ENCODE measurements at regions not wholly inside any gene's neighbourhood (a gene's known extent, or its start where the extent isn't known, plus 50 kb on each side); places are given as distances from the start of the nearest gene placed in this dataset.

DNA sequence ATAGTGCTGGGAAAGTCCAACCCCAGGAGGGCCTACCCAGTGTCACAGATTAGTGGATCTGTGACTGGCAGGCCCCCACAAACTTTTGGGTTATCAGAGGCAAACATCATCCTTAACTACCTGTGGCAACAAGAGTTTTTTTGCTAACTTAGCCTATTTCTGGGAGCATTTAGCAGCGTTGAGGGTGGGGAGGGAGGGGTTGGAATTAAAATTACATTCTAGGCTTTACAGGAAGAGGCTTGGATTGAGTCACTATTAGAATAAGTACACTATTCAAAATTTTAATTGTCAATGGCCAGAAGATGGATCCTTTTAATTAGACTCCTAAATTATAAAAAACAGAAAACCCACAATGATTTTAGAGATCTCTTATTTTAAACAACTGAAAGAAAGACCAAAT is 267.9 kb upstream of the NPSR1 start (continued):
- TF ChIP-seq, protein P1, sequence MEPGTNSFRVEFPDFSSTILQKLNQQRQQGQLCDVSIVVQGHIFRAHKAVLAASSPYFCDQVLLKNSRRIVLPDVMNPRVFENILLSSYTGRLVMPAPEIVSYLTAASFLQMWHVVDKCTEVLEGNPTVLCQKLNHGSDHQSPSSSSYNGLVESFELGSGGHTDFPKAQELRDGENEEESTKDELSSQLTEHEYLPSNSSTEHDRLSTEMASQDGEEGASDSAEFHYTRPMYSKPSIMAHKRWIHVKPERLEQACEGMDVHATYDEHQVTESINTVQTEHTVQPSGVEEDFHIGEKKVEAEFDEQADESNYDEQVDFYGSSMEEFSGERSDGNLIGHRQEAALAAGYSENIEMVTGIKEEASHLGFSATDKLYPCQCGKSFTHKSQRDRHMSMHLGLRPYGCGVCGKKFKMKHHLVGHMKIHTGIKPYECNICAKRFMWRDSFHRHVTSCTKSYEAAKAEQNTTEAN (CRISPR knock-in tag; IDR thresholded peaks at IDR 0.05): no peak
- TF ChIP-seq, protein P2, sequence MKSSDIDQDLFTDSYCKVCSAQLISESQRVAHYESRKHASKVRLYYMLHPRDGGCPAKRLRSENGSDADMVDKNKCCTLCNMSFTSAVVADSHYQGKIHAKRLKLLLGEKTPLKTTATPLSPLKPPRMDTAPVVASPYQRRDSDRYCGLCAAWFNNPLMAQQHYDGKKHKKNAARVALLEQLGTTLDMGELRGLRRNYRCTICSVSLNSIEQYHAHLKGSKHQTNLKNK (CRISPR knock-in tag; IDR thresholded peaks at IDR 0.05): no peak
- TF ChIP-seq ZNF121 (CRISPR knock-in tag; IDR thresholded peaks at IDR 0.05): no peak

DNA sequence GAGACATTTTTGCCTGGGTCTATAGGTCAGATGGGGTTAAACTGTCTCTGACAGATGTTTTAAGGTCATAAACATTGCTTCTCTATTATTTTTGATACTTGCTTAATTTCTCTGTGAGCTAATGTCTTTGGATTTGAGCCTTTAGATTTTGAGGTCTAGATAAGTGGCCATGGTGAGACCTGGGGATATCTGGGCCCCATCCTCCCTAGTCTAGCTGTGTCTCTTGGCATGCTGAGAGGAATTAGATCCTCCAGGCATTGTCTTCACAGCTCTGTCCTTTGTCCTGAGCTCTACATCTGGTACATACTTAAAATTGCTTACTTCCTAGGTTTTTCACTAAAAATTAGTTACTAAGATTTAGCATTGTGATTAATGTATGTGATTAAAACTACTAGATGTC is 265.0 kb upstream of the NPSR1 start:
- no peaks in the 10 kb centered on the region; the same call in 1 of the 2 replicates for H3K36me3 Mint-ChIP-seq
- peak overlapping the region; percentile 25; the same call in 1 of the 2 replicates for H3K27ac Mint-ChIP-seq
- ATAC-seq: peak; percentile 69
- no peak for DNase-seq (ENCODE audit: low spot score)
- H3K27me3 Mint-ChIP-seq (ENCODE audit: low read depth): no peaks in the 10 kb centered on the region
- H3K4me3 Mint-ChIP-seq: no peak overlapping the region
- 0 out of 2 replicates have a peak, but pooled peaks cover 6% of the 10 kb centered on the region for H3K9me3 Mint-ChIP-seq
- TF ChIP-seq RORB (CRISPR knock-in tag; IDR thresholded peaks at IDR 0.05) (no peak), OVOL2 (CRISPR knock-in tag; IDR thresholded peaks at IDR 0.05; ENCODE audit: borderline replicate concordance) (no peak), TP53 (CRISPR knock-in tag; IDR thresholded peaks at IDR 0.05) (no peak)
- TF ChIP-seq, protein P1 (CRISPR knock-in tag; IDR thresholded peaks at IDR 0.05): no peak
- peaks cover 45% of the 10 kb centered on the region for H3K4me1 Mint-ChIP-seq
- CTCF ChIA-PET: interaction anchor here (0.8 to 1.3 kb wide), 2 partner anchors 37 to 72 kb away, joined by 3 read pairs; no protein-coding TSS in a partner anchor
- POLR2A ChIA-PET: interaction anchor here (0.6 kb wide), 1 partner anchor 17 kb away, joined by 6 read pairs; no protein-coding TSS in a partner anchor

DNA sequence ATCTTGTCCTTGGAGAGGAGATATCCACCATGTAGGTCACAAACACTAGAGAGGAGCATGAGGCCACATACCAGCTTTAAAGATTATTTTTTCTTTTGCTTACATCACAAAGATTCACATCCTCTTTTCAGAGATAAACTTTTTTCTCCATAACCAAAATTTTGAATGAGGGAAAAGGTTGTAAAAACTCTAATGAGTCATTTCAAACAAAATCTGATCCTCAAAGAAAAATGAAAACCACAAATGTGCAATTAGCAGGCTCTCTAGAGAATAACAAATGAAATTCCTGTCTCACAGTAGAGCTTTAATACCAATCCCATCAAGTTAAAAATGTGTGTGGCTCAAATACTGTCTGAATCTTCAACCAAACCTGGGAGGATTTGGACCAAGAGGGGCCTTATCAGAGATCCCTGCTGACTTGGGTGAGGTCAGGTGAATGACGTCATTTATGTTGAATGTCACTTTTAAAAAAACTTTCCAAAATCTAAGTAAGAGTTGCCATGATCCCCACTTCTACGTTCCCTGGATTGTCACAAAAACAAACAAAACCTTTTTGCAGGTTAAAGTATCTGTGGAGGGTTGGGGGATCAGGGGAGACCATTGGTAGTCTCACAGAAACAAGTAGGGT is 261.5 kb upstream of the NPSR1 start:
- ATAC-seq (no peak), DNase-seq (ENCODE audit: low spot score) (no peak)
- peaks cover 20% of the 10 kb centered on the region for H3K9me3 Mint-ChIP-seq
- no peak overlapping the region for H3K27ac Mint-ChIP-seq
- no peak for TF ChIP-seq ELF4 (CRISPR knock-in tag; IDR thresholded peaks at IDR 0.05; ENCODE audit: low read depth)
- TF ChIP-seq ZNF263 (CRISPR knock-in tag; IDR thresholded peaks at IDR 0.05; ENCODE audit: low read depth): no peak
- no peak for TF ChIP-seq GTF2I (CRISPR knock-in tag; conservative IDR thresholded peaks at IDR 0.05)
- TF ChIP-seq FOXJ3 (CRISPR knock-in tag; IDR thresholded peaks at IDR 0.05; ENCODE audit: borderline replicate concordance): no peak
- TF ChIP-seq, protein P3, sequence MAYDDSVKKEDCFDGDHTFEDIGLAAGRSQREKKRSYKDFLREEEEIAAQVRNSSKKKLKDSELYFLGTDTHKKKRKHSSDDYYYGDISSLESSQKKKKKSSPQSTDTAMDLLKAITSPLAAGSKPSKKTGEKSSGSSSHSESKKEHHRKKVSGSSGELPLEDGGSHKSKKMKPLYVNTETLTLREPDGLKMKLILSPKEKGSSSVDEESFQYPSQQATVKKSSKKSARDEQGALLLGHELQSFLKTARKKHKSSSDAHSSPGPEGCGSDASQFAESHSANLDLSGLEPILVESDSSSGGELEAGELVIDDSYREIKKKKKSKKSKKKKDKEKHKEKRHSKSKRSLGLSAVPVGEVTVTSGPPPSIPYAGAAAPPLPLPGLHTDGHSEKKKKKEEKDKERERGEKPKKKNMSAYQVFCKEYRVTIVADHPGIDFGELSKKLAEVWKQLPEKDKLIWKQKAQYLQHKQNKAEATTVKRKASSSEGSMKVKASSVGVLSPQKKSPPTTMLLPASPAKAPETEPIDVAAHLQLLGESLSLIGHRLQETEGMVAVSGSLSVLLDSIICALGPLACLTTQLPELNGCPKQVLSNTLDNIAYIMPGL (CRISPR knock-in tag; IDR thresholded peaks at IDR 0.05): no peak
- no peak for TF ChIP-seq FOXK1 (CRISPR knock-in tag; IDR thresholded peaks at IDR 0.05)
- TF ChIP-seq FOXP1 (CRISPR knock-in tag; IDR thresholded peaks at IDR 0.05; ENCODE audit: borderline replicate concordance): no peak
- TF ChIP-seq, protein P4, sequence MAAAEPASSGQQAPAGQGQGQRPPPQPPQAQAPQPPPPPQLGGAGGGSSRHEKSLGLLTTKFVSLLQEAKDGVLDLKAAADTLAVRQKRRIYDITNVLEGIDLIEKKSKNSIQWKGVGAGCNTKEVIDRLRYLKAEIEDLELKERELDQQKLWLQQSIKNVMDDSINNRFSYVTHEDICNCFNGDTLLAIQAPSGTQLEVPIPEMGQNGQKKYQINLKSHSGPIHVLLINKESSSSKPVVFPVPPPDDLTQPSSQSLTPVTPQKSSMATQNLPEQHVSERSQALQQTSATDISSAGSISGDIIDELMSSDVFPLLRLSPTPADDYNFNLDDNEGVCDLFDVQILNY (CRISPR knock-in tag; IDR thresholded peaks at IDR 0.05): no peak
- TF ChIP-seq, protein P5, sequence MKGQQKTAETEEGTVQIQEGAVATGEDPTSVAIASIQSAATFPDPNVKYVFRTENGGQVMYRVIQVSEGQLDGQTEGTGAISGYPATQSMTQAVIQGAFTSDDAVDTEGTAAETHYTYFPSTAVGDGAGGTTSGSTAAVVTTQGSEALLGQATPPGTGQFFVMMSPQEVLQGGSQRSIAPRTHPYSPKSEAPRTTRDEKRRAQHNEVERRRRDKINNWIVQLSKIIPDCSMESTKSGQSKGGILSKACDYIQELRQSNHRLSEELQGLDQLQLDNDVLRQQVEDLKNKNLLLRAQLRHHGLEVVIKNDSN (CRISPR knock-in tag; IDR thresholded peaks at IDR 0.05): no peak
- no peak for TF ChIP-seq ZNF138 (CRISPR knock-in tag; conservative IDR thresholded peaks at IDR 0.05)
- TF ChIP-seq, protein P6, sequence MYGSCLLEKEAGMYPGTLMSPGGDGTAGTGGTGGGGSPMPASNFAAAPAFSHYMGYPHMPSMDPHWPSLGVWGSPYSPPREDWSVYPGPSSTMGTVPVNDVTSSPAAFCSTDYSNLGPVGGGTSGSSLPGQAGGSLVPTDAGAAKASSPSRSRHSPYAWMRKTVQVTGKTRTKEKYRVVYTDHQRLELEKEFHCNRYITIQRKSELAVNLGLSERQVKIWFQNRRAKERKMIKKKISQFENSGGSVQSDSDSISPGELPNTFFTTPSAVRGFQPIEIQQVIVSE (CRISPR knock-in tag; IDR thresholded peaks at IDR 0.05; ENCODE audit: borderline replicate concordance): no peak
- no peak for TF ChIP-seq SOX15 (CRISPR knock-in tag; IDR thresholded peaks at IDR 0.05)
- no peak for TF ChIP-seq MYBL2 (CRISPR knock-in tag; IDR thresholded peaks at IDR 0.05)
- peaks cover 15% of the 10 kb centered on the region for H3K36me3 Mint-ChIP-seq
- ChIA-PET CTCF (interaction anchor here (0.7 kb wide), 1 partner anchor 262 kb away, joined by 3 read pairs; no protein-coding TSS in a partner anchor), POLR2A (no interaction called here)
- peaks cover 34% of the 10 kb centered on the region for H3K4me1 Mint-ChIP-seq
- no peak overlapping the region for H3K4me3 Mint-ChIP-seq
- H3K27me3 Mint-ChIP-seq (ENCODE audit: low read depth): no peaks in the 10 kb centered on the region
